GM18867 (cell line): ENCODE measurements at regions not wholly inside any gene's neighbourhood (a gene's known extent, or its start where the extent isn't known, plus 50 kb on each side); places are given as distances from the start of the nearest gene placed in this dataset.

Experiments used
- ATAC-seq: cut with Tn5 transposase; IDR thresholded peaks from one replicate; pipeline ENCODE4 v1.9.1; 2021; ENCODE audit warnings: mild to moderate bottlenecking, moderate library complexity; ENCODE audit not compliant: unreplicated experiment

GRCh38 chr17:14918540-14918939, 346.6 kb downstream of the PMP22 start:
- no peak for ATAC-seq

GRCh38 chr17:14910916-14911315, 354.2 kb downstream of the PMP22 start:
- no peak for ATAC-seq

GRCh38 chr17:14904386-14904785, 360.7 kb downstream of the PMP22 start:
- no peak for ATAC-seq

- no peak for ATAC-seq
These were observed 361.3 kb downstream of the PMP22 start for GRCh38 chr17:14903854-14904253.

DNA sequence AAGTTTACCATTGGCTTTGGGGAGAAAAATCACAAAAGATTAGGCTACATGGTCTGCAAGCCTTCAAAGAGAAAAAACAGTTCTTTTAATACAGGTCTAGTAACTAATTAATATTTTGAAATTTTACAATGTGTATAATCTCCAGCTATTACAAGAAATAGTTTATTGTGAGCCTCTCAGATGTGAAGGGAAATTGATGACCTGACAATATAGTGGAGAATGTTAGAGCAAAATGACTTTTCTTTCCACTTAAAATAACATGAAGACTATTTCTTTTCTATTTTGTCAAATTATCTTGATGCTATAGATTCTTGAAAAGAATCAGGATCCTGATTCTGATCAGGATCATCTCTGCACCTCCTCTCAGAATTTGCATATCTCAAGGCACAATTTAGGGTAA, 362.3 kb downstream of the PMP22 start:
- no peak for ATAC-seq

- no peak for ATAC-seq
These were observed 362.8 kb downstream of the PMP22 start for GRCh38 chr17:14902297-14902696.

GRCh38 chr17:14901376-14901775, 363.8 kb downstream of the PMP22 start:
- ATAC-seq, result no peak

- no peak for ATAC-seq
These were observed 378.9 kb downstream of the PMP22 start for GRCh38 chr17:14886200-14886739.

GRCh38 chr17:14882131-14882530, 383.0 kb downstream of the PMP22 start:
- no peak for ATAC-seq

GRCh38 chr17:14875557-14876412, 389.3 kb downstream of the PMP22 start:
- no peak for ATAC-seq

DNA sequence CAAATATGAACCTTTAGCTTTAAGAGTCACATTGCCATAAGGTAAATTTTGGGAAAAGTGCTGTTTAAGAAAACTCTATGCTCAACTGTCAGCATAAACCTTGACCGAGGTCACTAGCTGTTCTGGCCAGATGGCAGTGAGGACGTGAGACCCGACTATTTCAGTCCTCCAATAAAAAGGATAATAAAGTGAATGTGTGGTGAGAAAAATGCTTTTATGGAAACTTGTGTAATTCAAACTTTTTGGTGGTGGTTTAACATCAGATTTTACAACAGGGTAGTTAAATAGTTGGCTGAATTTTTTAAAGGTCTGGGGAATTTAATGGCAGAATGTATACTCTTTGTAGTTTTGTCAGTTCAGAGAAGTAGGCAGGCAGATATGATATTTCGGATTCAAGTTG, 391.1 kb downstream of the PMP22 start:
- ATAC-seq, result no peak

DNA sequence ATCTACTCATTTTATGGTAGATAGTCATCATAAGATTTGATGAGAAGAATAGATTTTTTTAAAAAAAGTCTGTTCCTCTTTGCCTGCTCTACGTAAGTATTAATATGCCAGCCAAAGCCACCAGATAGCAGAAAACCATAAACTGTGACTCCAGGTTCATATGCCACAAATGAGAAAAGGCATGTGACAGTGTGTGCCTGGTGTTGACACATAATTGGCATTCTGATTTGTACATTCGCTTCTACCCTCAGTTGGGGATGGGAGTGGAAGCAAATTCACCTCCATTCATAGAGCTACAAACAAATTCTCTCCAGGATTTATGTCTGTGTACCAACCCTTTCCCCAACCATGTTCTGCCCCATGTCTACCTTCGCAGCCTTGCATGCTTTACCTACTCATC, 391.6 kb downstream of the PMP22 start:
- no peak for ATAC-seq

DNA sequence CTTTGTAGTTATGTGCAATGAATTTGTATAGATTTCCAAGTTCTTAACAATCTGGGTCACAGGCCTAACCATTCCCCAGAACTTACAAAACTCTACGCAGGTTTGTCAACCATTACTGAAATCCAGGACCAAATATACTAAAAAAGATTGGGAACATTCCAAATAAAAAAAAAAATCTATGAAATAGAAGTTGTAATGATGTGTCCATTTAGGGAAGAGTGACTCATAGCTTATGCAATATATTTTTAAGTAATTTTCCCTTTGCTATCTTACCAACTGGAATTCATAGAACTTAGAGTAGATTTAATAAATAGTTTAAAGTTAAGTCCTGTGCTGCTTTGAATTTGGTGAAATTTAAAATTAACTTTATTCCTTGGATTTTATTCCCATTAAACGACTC, 393.2 kb downstream of the PMP22 start:
- no peak for ATAC-seq

DNA sequence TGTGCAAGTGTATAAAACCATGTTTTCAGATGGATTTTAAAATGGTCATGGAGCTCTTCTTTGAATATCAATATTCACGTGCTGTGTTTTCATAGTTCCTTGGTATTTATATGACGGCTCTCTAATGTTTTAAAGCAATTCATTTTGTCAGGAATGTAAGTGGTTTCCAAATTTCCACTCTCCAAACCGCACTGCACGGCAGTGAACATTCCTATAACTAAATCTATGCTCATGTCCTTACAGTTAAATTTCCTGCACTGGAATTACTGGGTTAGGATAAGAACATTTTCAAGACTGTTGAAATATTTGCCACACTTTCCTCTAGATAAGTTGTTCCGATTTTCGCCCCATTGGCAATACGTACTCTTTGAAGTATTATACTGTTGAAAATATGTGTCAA, 398.9 kb downstream of the PMP22 start:
- ATAC-seq, result no peak

- ATAC-seq, result no peak
These were observed 401.0 kb downstream of the PMP22 start for GRCh38 chr17:14864127-14864526.

DNA sequence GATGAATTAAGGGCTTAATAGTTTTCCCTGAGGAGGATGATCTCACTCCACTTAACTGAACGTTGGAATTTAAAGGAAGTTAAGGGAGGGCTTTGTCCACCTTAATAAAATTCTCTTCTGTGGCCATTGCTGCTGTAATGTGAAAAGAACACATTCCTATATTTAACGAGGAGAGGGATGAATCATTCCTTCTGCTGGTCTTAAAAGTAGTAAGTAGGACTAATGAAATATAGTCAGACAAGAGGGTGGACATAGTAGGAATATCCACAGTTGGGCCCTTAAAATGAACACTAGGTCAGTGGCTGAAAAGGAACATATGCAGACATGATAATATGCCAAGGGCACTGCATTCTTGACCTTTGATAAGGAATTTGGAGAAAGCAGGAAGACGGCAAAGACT, 405.6 kb downstream of the PMP22 start:
- no peak for ATAC-seq

DNA sequence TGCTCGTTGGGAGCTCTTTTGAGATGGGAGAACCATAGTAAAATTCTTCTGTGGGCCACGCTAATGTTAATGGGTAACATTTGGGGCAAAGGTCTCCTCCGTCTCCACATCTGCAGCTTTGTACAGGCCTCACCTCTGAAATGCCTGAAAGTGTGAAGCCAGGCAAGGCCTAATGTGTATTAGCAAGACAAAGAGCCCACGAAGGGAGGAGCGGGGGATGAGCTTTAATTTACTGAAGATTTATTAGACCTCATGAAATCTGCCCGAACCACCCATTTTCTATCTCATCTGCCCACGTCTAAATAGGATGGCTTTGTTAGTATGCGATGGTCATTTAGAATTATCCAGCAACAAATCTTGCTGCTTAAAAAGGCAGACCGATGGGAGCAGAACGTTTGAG, 408.9 kb downstream of the PMP22 start:
- ATAC-seq, result no peak

DNA sequence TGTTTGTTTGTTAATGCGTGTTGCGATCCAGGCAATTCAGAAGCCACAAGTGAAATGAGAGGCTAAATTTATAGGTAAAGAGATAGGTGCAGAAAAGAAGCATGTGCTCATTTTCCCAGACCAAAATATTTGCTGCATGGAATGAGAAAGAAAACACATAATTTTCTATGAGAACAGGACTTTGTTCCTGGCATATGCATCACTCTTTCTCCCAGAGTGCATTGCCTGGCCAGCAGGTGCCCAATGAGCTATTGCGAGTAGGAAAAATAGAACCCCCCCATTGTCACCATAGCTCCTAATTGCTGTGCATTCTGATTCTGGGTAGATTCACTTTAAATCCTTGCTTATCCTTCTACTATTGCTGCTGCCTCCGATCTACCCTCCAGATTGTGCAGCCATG, 410.4 kb downstream of the PMP22 start:
- no peak for ATAC-seq

DNA sequence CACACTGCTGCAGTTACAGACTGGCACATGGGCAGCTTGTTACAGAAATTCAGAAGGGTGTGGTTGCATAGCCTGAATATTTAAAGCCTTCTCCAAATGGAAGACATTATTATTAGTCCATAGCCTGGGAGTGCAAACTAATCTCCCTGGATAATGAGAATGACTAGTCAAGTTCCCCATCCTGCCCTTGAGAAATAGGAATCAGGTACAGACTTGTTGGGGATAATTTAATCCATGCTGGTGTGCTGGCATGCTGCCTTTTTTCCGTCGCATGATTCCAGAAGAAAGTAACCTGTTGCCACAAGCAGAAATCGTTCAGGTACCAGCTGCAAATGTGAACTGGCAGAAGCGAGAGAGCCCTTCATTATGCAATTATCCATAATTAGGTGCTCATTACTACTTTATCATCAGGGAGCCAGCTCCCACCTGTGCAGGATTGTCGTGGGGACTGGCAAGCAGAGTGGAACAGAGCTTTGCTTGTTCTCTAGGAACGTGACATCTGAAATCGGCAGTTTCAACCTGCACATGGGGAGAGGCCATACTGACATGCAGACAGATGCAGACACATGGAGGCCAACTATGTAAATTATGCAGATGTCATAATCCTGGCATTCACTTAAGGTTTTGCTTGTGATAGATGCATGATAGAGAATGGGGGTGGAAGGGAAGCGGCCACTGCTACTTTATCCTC, 419.4 kb downstream of the PMP22 start:
- ATAC-seq, result no peak

- ATAC-seq, result no peak
These were observed 421.9 kb downstream of the PMP22 start for GRCh38 chr17:14843086-14843795.

- no peak for ATAC-seq
These were observed 424.4 kb downstream of the PMP22 start for GRCh38 chr17:14840616-14841231.
